HG03442 (cell line): ENCODE measurements at regions not wholly inside any gene's neighbourhood (a gene's known extent, or its start where the extent isn't known, plus 50 kb on each side); places are given as distances from the start of the nearest gene placed in this dataset.

Experiments
- ATAC-seq: cut with Tn5 transposase; IDR thresholded peaks from one replicate; pipeline ENCODE4 v1.9.1; 2021; ENCODE audit warnings: mild to moderate bottlenecking, moderate library complexity; ENCODE audit not compliant: unreplicated experiment

DNA sequence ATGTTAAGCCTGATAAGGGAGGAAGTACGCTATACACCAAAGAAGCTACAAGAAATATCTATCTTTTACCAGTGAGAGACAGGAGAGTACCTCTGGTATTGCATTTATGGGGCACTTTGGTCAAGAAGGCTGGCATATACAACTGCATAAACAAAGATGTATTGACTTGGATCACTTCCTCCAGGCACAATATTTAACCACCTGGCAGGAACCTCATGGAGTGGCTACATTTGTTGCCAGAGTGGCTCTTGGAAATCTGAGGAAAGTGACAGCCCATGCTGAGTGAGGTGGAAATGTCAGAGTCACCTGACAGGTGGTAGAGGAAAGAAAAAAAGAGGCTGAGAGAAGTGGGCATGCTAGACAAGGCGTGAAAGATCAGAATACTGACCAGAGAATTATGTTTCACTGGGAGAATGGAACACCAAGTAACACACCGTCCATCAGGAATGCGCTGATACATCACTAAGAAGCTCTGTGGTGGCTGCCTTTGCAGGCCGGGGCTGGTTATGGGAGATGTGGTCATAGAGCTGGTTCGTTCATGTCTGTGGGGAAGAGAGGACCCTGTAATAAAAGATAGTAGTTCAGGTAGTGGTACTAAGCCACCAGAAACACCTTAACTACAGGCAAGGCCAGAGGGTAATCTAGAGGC is 61.4 kb upstream of the UFL1 start:
- ATAC-seq = no peak

DNA sequence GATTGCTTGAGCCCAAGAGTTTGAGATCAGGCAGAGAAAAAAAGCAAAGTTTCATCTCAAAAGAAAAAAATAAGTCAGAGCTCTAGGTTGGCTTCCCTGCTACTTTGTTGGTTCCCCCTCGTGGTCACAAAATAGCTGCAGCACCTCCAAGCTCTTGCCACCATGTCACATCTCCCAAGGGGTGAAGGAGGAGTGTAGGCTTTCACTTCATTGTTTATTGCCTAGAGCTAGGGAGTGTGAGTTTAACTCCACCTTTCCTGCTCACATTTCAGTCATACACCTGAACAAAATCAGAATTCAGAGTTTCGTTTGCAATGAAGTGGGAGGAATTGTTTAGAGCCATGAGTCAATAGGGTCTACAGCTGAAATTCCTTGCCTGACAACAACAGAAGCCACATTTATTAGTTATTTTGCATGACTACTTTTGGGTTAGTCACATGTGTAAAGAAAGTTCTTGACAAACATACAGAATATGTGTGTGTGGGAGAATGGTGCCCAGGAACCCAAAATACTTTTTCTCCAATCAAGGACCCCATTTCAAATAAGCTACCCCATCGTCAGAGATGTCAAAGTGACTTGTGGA is 56.2 kb upstream of the UFL1 start:
- peak; percentile 48 for ATAC-seq

DNA sequence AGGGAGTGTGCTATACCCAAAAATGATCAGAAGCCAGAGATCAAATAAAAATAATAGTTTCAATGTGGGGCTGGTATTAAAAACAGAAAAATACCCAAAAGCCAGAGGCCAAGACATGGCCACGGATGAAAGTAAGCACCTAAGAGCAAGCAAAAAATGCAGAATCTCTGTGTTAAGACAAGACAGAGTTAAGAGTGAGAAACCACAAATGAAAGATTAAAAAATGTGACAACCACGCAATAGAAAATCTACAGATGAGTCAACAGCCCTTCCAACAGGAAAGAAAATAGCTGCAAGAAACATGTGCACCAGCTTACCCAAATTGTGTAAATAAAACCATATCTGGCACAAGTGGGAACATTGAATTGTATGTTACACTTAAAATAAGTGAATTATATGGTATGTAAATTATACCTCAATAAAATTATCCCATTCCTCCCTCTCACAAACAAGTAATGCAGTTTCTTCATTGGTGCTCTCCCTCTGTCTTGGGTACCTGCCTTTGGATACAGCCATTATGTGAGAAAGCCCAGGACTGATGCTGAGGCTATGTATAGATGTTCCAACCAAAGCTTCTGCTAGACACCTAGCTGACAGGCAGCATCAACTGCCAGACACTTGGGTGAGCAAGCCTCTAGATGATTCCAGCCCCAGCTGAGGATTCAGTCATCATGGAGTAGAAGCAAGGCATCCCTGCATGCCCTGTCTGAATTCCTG is 55.3 kb upstream of the UFL1 start:
- ATAC-seq = peak; percentile 72

DNA sequence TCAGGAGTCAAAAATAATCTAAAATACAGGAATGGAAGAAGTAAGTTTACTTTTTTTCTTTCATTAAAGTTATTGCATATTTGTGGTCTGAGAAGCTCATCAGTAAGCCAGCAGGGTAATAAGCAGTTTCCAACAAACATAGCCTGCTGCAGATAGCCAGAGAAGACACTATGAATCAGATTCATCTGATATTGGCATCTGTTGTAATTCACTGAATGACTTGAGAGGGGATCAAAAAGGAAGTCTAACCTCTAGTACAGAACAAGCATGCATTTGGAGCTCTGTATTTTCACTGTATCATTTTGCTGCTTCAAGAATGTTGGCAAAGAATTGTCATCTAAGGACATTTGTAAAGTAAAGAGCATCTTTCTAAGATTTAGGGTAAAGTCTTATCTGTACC is 53.8 kb upstream of the UFL1 start:
- no peak for ATAC-seq

DNA sequence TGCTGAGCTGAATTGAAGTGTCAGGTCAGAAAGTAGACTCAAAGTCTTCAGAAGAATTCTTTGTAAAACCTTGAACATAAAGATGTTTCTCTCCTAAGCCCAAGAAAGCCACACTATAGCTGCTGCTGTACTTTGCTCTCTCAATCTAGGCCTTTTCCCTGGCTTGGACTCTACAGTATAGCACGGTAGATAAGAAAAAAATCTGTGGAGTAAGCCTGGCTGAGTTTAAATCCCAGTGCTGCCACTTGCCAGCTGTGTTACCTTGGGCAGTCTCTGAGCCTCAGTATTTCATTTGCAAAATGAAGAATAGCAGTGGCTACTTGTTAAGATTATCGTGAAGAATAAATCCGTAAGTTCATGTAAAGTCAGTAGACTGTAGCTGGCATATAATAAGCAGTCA is 53.3 kb upstream of the UFL1 start:
- ATAC-seq = no peak

DNA sequence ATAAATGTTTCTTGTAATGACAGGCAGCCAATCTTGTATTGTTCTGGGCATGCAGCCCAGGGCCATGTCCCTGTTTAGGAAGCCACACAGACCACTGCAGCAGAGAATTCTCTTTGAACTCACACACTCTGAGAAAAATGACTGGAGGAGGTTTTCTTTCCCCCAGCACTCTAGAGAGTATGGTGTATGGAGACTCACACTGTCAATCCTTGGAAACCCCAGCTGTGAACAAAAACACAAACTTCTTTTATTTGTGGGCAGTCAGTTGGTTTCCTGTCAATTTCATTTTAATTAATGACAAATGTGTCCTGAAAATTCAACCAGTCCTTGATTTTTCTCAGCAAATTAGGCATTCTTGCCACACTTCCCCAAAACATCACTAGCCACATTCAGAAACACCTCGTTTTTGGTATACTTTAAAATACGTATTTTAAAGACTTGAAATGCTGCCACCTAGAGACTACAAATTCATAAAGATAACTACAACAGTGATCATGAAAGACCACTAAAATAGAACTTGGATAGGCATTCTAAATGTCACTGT is 52.9 kb upstream of the UFL1 start:
- ATAC-seq = no peak

DNA sequence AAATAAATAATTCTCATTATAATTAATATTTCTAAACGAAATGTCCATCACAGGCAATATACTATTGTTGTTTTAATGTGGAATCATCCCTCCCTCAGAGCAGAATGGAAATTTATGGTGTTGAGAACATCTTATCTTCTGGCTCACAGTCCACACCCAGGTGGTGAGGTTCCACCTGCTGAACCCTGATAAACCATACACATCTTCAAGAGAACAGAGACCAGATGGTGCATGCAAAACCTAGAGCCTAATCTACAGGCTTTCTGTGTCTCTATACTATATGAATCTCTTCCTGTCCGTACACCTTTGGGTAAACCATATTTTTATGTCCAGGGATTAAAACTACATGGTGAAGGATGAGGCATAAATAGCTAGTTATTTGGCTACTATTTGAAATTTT is 52.3 kb upstream of the UFL1 start:
- no peak for ATAC-seq

DNA sequence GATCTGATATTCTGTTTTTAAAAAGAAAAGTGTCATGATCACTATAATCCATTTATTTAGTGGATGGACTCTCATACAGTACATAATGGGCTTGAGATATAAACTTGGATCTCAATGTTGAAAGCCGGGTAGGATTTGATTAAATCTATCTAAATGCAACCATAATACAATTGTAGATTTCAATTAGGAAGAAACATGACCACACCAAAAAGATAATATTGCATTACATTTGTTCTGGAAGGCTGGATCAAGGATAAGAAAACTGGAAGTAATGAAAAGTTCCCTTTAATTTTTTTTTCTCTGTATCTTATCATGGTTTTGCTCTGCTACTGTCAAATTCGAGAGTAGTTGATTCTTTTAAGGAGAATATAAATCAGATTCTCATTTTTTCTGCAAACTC is 51.3 kb upstream of the UFL1 start:
- no peak for ATAC-seq
